SW480 (cell line): ENCODE measurements at regions not wholly inside any gene's neighbourhood (a gene's known extent, or its start where the extent isn't known, plus 50 kb on each side); places are given as distances from the start of the nearest gene placed in this dataset.
"Not testable (repeated sequence)": the region's sequence is repeated elsewhere in the genome, so short reads cannot be mapped to it uniquely, and the experiment has no call there.

Experiments
- DNase-seq: peaks from one replicate; pipeline ENCODE4 v3.0.0-alpha.2; 2016; ENCODE audit warnings: low spot score

DNA sequence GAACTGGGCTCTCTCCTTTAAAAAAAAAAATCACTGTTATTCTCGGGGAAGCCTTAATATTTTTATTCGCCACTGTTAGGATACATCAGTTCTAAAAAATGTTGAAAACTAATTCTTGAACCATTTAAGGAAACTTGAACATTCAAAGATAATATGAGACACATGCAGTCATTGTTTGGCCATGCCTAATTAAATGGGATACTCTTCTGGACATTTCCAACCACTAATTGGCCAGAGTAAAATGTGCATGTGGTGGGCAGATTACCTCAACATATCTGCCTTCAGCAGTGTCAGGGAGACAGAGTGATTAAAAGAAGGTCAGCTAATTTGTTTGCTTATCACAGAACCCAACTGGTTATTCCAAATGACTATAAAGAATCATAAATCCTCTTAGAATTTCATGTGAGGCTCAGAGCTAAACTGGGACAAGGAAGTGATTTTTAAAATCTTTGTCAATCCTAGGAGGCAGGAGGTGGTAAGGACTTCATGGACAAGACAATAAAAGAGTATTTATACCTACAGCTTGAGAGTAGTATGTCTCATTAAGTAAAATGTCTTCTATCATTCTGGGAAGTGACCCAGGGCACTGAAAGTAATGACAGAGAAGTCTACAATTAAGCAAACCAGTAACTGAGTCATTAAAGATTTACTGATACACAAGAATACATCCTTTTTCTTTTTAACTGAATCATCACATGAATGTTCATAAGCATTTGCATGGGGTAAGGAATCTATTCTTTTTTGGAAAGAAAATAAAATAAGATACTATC lies 242.9 kb upstream of the TRPM3 start:
- DNase-seq = no peak

GRCh38 chr9:71363286-71363961 lies 242.0 kb upstream of the TRPM3 start:
- no peak for DNase-seq

GRCh38 chr9:71361357-71361756 lies 239.9 kb upstream of the TRPM3 start:
- DNase-seq = no peak

DNA sequence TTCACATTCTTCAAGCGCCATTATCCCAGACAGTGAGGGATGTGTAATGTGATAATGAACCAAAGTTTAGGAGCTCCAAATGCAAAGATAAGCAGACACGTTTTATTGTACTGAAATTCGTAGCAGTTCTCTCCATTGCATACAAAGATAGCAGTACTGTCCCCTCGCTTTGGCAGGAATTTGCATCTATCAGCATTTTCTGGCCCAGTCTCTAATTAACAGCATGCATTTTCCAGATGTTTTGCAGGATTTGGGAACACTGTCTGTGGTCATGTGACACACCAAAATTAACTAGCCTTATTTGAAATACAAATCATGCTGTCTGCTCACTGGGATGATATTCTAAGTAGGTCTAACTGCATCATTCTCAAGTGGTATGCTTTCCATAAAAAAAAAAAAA lies 235.9 kb upstream of the TRPM3 start:
- DNase-seq = no peak

- no peak for DNase-seq
Measured at GRCh38 chr9:71355884-71356283, 234.5 kb upstream of the TRPM3 start.

DNA sequence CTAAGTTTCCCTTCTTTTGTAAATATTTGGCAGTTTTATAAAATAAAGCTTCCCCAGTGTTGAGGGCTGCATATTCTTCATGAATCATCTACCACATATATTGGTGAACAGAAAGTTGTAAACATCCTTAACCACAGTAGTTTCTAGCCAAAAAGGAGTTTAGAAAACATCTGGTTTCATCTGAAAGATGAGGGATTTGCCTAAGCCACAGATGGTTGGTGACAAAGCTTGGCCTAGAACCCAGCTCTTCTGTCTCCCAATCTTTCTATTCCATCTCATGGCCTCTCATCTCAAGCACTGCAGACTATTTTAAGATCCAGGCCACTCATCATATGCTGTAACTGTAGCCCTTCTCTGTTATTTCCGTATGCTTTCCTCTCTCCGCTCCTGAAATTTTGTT lies 232.3 kb upstream of the TRPM3 start:
- no peak for DNase-seq

- DNase-seq = no peak
Measured at GRCh38 chr9:71352837-71353236, 231.4 kb upstream of the TRPM3 start.

DNA sequence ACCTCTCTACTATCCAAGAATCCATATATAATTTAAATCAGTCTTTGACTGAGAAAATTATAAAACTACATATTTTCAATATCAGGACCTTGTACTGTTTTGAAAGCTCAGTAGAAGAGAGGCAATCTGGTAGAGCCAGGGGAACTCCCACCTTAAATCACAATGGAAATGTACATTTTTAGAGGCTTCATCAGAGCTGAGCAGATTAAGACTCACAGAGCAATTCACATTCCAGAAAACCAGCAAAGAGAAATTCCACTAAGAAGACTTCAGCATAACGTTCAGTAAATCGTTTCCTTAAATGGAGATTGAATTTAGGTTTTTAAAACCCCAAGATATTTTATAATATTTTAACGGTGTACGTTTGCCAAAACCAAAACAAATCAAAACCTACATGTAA lies 227.8 kb upstream of the TRPM3 start:
- no peak for DNase-seq

DNA sequence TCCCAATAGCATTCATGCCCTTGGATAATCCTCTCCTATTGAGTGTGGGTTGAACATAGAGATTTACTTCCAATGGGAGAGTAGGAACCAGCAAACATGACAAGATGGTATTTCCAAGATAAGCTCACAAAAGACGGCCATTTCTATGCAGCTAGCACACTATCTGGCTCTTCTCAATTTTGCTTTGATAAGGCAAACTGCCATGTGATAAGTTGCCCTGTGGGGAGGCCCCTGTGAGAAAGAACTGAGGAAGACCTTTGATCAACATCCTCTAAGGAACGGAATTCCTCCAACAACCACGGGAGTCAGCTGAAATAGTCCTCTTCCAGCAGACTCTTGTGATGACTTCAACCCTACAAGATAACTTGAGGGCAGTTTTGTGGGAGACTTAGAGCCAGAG lies 211.9 kb upstream of the TRPM3 start:
- no peak for DNase-seq

DNA sequence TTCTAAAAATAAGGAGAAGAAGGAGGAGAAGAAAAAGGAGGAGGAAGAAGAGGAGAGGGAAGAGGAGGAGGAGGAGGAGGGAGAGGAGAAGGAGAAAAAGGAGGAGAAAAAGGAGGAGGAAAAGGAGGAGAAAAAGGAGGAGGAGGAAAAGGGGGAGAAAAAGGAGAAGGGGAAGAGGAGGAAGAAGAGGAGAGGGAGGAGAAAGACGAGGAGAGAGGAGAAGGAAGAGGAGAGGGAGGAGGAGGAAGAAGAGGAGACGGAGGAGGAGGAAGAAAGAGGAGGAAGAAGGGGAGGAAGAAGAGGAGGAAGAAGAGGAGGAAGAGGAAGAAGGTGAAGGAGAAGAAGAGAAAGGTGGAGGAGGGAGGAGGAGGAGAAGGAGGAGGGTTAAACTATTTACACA lies 210.2 kb upstream of the TRPM3 start:
- DNase-seq = no peak

- no peak for DNase-seq
Measured at GRCh38 chr9:71329873-71330272, 208.5 kb upstream of the TRPM3 start.

DNA sequence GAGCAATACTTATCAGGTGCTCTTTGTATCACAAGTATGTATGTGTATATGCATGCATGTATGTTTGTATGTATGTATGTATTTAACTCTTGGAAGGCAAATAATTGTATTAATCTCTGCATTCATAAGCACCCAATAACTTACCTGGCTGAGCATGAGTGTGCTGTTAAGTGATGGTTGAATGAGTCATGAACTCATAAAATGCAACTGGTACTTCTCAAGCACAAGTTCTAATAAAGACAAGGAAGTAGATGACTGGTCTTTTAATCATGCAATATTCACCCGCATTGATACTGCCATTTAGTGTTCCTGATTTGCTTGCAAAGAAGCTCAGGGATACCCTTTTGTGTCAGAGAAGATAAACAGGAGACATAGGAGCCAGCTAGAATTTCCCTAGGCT lies 204.9 kb upstream of the TRPM3 start:
- DNase-seq = no peak

DNA sequence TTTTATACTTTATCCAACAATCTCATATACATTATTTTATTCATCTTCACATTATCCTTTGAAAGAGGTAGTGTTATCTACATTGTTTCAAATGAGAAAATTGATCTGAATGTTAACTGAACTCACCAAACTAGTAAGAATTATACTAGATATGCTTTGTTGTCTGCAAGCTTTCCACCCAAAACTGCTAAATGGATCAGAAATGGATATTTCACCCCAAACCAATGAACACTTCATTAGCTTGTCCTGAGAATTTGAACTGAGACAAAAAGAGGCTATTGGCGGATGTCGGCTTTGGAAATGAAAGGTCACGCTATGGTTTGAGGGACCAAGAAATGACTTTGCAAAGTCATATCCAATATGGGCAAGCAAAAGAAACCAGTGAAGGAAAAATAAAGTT lies 201.9 kb upstream of the TRPM3 start:
- no peak for DNase-seq

- DNase-seq = no peak
Measured at GRCh38 chr9:71322311-71322710, 200.9 kb upstream of the TRPM3 start.

GRCh38 chr9:71308454-71308853 lies 187.0 kb upstream of the TRPM3 start:
- DNase-seq = no peak

DNA sequence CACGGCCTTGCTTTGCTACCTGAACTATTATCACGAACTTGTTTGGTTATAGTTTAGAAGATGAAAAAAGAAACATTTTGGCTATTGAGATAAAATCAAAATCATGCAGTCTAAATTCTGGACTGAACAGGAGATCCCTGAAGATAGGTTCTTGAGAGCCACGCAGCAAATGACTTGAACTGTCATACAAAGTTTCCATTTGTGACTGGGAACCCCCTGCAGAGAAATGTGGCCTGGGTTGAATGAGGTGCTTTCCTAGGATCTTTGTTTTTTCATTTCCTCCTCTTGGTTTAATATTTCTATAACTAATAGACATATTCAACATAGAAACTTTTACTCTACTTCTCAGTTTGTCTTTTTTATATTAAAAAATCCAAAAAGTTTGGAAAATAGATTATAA lies 184.7 kb upstream of the TRPM3 start:
- no peak for DNase-seq

DNA sequence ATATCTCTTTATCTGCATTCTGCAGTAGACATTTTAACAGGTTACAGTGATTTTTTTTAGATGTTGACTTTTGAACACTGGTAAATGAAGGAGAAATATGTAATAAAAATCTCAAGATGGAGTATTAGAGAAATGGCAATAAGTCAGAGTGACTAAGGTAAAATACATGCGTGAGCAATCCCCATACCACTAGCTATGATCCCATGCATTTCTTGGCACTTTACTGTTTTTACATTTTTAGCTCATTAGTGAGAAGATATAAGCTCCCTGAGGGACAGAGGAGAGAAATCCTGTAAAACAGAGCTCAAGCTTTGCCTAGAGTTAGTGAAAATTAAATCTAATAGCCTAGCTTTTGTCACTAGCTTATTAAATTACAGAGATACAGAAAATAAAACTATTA lies 181.9 kb upstream of the TRPM3 start:
- no peak for DNase-seq

GRCh38 chr9:71302776-71303175 lies 181.4 kb upstream of the TRPM3 start:
- no peak for DNase-seq

DNA sequence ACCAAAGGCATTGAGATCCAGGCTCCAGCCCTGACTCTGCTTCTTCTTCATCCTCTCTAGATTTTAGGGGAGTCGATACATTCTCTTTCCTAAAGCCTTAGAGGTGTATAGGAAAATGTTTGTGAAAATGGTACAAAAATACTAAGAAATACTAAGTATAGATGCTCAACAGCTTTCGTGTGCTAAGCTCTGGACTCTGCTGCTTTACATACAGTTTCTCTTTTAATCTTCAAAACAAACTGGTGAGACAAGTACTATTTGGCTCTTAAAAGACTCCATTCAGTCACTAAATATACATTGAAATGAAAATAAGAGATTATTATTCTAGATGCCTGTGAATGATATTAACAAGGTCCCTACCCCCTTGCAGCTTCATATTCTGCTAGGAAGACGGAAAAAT lies 174.5 kb upstream of the TRPM3 start:
- no peak for DNase-seq

GRCh38 chr9:71286146-71286545 lies 164.7 kb upstream of the TRPM3 start:
- no peak for DNase-seq

GRCh38 chr9:71285191-71285656 lies 163.8 kb upstream of the TRPM3 start:
- DNase-seq = peak; percentile 72

DNA sequence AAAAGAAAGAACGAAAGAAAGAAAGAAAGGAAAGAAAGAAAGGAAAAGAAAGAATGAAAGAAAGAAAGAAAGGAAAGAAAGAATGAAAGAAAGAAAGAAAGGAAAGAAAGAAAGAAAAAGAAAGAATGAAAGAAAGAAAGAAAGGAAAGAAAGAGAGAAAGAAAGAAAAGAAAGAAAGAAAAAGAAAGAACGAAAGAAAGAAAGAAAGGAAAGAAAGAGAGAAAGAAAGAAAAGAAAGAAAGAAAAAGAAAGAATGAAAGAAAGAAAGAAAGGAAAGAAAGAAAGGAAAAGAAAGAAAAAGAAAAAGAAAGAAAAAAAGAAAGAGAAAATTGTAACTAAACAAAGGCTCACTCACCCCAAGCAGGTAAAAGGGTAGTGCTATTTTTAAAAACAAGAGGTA lies 160.7 kb upstream of the TRPM3 start:
- DNase-seq = not testable (repeated sequence)

DNA sequence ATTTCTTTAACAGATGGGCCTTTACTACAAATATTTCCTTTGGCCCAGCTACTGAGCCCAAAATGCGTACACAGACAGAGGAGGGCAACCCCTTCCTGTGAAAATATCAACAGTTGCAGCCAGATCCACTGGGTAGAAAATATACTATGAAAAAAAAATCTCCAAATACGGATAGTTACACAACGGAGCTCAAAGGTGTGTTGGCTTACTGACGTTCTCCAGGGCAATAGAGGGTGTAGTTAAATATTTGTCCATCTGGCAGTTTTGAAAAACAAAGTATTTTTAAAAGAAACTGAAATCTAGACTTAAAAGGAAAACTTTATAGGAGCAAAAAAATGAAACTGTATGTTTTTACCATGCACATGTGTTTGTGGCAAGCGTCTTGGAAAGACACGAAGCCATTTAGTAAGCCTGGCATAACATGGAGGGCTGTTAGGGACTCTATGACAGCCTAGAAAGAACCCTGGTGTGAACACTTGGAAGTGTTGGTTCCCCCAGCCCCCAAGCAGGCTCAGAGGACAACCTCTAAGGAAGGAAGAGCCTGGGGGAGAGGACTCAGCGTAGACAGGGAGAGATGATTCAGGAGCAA lies 157.8 kb upstream of the TRPM3 start:
- DNase-seq = no peak
